ENCODE measurements at regions not wholly inside any gene's neighbourhood (a gene's known extent, or its start where the extent isn't known, plus 50 kb on each side); places are given as distances from the start of the nearest gene placed in this dataset.

DNA sequence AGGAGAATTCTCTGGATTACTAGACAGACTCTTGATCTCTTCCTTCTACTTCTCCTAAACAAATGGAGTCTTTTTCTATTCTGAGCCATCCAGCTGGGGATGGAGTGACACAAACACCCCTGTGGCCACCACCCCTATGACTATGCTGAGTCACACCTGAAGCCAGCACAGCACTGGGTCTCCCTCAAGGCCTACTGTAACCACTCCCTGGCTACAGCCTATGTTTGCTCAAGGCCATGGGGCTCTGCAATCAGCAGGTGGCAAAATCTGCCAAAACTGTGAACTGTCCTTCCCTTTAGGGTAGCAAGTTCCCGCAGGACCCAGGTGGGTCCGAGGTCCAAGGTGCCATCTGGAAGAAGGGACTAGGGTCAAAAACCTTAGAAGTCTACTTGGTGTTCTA, 132.3 kb downstream of the TINAG start:
- DNase-seq (ENCODE audit: low spot score): no peak

DNA sequence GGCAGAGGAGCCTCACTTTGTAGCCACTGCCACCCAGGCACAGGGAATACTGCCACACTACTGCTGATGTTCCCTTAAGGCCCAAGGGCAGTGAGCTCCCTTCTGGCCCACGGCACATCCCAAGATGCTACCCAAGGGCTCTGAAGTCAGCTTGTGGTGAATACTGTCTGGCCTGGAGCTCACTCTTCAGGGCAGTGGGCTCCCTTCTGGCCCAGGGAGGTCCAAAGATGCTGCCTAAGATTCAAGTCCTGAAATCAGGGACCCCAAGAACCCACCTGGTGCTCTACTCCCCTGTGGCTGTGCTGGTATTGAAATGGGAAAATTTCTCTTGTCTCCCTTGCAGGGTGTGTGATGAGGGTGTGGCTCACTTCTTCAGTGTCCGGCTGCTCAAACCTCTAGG, 132.8 kb downstream of the TINAG start:
- DNase-seq (ENCODE audit: low spot score): no peak

GRCh38 chr6:54441687-54442248, 133.5 kb downstream of the TINAG start:
- DNase-seq (ENCODE audit: low spot score): no peak

- DNase-seq (ENCODE audit: low spot score): no peak
Measured at GRCh38 chr6:54445207-54445606, 137.0 kb downstream of the TINAG start.

- DNase-seq (ENCODE audit: low spot score): no peak
Measured at GRCh38 chr6:54448617-54449016, 140.4 kb downstream of the TINAG start.

DNA sequence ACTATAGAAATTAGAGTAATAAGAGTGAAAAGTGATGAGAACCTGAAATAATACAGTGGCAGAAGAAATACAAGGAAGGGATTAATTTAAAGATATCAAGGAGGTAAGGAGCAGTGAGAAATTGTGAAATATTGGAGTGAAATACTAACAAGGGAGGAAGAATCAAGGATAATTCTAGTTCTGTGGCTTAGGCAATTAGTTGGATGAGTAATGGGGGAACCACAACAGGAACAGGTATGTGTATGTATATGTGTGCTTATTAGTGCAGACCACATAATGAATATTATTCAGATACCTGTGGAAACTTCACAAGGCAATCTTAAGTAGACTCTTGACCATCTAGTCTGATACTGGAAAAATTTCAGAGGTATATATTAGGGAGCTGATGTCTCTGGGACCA, 143.3 kb downstream of the TINAG start:
- DNase-seq (ENCODE audit: low spot score): no peak

- no peak for DNase-seq (ENCODE audit: low spot score)
Measured at GRCh38 chr6:54463354-54464024, 155.2 kb downstream of the TINAG start.

- DNase-seq (ENCODE audit: low spot score): no peak
Measured at GRCh38 chr6:54465649-54466300, 157.5 kb downstream of the TINAG start.

DNA sequence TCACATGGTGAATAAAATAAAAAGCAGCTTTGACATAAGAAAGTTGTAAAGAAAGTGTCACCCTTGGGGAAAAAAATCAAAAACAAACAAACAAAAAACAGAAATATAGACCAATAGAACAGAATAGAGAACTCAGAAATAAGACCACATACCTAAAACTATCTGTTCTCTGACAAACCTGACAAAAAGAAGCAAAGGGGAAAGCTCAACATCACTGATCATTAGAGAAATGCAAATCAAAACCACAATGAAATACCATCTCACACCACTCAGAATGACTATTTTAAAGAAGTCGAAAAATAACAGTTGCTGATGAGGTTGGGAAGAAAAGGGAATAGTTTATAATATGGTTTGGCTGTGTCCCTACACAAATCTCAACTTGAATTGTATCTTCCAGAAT, 159.1 kb downstream of the TINAG start:
- no peak for DNase-seq (ENCODE audit: low spot score)

DNA sequence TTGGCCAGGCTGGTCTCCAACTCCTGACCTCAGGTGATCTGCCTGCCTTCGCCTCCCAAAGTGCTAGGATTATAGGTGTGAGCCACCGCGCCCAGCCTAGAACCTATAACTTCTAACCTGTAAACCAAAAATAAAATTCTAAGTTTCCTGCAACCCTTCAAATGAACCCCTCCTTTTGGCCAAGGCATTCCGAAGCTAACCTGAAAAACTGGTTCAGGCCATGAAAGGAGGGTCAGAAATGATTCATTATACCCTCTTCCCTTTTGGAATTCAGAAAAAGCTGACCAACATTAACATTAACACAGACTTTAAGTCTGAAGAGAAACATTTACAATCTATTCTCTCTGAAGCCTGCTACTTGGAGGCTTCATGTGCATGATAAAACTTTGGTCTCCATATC, 165.1 kb downstream of the TINAG start:
- DNase-seq (ENCODE audit: low spot score): no peak

GRCh38 chr6:54474898-54475297, 166.7 kb downstream of the TINAG start:
- DNase-seq (ENCODE audit: low spot score): no peak

DNA sequence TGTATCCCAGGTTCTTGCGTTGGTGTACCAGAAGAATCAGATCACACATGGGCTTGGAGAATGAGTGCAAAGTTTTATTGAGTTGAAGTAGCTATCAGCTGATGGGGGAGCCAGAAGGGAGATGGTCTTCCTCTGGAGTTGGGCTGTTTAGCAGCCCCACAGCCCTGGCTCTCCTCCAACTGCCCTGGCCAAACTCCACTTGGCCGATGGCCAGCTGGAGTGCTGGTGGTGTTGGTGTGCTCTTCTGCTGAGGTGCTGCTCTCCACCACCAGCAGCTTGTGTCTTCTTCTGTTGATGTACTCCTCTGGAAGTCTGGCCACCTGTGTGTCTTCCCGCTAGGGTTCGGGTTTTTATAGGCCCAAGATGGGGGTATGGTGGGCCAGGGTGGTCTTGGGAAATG, 172.8 kb downstream of the TINAG start:
- no peak for DNase-seq (ENCODE audit: low spot score)

DNA sequence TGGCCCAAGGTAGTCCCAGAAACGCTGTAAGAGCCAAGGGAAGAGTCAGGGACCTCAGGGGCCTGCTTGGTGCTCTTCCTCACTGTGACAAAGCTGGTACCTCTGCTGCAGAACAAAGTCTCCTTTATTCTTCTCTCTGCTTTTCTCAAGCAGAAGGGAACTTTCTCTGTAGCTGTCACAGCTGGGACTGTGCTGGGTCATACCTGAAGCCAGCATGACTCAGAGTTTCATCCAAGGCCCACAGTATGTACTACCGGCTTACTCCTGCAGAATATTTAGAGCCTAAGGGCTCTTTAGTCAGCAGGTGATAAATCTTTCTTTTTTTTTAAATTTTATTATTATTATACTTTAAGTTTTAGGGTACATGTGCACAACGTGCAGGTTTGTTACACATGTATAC, 183.2 kb downstream of the TINAG start:
- no peak for DNase-seq (ENCODE audit: low spot score)

GRCh38 chr6:54493138-54493537, 184.9 kb downstream of the TINAG start:
- no peak for DNase-seq (ENCODE audit: low spot score)

- DNase-seq (ENCODE audit: low spot score): no peak
Measured at GRCh38 chr6:54503144-54503543, 194.9 kb downstream of the TINAG start.

GRCh38 chr6:54515013-54515412, 206.8 kb downstream of the TINAG start:
- DNase-seq (ENCODE audit: low spot score): no peak

GRCh38 chr6:54515713-54516112, 207.5 kb downstream of the TINAG start:
- no peak for DNase-seq (ENCODE audit: low spot score)

- DNase-seq (ENCODE audit: low spot score): no peak
Measured at GRCh38 chr6:54516321-54516720, 208.1 kb downstream of the TINAG start.

DNA sequence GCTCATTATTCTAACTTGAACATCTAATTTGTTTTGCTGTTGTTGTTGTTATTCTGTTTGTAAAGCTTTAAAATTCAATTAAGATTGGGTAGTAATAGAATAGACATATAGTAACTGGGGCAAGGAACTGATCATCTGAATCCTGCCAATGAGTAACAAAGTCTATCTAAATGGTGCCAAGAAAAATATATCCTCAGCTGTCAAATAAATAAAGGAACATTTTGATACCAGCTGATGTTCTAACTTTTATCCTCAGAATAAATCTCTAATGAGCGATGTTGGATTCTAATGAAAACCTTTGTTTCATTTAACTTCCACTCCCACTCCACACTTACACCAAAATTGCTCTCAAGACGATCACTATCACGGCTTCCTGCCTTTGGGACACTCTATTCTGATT, 210.9 kb downstream of the TINAG start:
- DNase-seq (ENCODE audit: low spot score): no peak

GRCh38 chr6:54525731-54526130, 217.5 kb downstream of the TINAG start:
- no peak for DNase-seq (ENCODE audit: low spot score)

DNA sequence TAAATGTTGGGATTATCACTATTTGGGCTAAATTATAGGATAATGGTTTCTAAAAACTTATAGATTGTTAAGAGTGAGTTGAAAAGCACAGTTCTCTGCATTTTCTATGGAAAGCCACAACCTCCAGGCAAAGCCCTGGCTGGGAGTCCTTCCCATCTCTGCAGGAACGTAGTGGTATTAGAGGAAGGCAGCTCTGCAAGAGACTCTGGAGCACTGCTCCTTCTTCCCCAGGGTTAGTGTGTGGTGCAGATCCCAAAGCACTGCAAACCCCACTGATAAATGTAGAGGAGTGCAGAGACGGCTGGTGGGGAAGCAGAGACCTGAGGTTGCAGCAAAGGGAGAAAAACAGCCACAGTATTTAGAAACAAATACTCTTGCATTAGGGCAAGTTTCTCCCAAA, 225.3 kb downstream of the TINAG start:
- no peak for DNase-seq (ENCODE audit: low spot score)

- no peak for DNase-seq (ENCODE audit: low spot score)
Measured at GRCh38 chr6:54535568-54535967, 227.3 kb downstream of the TINAG start.

DNA sequence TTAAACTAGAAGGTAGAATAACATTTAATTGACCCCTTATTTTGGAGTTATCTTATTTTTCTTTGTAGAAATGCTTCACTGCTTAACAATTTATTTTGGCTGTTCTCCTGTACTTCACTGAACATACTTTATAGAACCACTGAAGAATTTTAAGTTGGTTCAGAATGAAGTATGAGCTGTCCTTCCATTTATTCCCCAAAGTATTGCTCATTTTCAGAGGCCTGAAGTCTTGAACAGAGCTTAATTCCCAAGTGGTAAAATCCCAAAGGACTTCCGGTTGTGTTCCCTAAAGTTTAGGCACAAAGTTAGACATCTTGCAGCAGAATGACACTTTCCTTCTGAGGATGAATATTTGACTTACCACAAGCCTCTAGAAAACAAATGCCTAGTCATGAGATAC, 233.3 kb downstream of the TINAG start:
- no peak for DNase-seq (ENCODE audit: low spot score)

GRCh38 chr6:54559136-54559535, 250.9 kb downstream of the TINAG start:
- no peak for DNase-seq (ENCODE audit: low spot score)
